Peyer's patch (tissue), 4 donors: ENCODE measurements at regions not wholly inside any gene's neighbourhood (a gene's known extent, or its start where the extent isn't known, plus 50 kb on each side); places are given as distances from the start of the nearest gene placed in this dataset.

ENCODE experiments used
- POLR2A ChIP-seq, 2 donors: fragments of 450-650 bp; IDR thresholded peaks; one replicate each; pipeline ENCODE4 v1.5.1; 2017; ENCODE audit warnings: antibody characterized with exemption in 2 of 2, mild to moderate bottlenecking in 2 of 2, moderate library complexity in 2 of 2
- TF ChIP-seq, protein P1 (sequence below), 6 experiments: fragments of 450-650 bp in 4 of 6; fragments of 200-600 bp in 2 of 6; sonication (generic) in 1 of 6; IDR thresholded peaks; one replicate each; pipeline ENCODE4 v1.5.1; 2017 to 2019; ENCODE audit warnings: antibody characterized with exemption in 6 of 6, mild to moderate bottlenecking in 3 of 6, moderate library complexity in 1 of 6

DNA sequence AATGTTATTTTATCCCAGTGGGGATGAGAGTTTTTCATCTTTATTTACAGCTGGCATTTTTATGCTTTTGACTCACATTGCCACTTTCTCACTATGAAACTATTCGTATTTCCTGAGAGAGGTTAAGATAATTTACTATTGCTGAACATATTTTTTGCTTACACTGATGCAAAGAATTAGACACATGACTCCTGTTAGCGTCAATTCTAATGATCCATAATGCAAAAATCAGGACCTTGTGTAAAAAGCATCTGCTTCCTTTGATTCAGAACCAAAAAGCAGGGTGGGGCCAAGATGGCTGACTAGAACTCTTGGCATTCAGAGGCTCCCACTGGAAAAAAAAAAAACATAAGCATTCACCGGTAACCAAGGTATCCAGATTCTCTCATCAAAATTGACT lies 464.8 kb downstream of the SEMA3D start:
- TF ChIP-seq, protein P1, sequence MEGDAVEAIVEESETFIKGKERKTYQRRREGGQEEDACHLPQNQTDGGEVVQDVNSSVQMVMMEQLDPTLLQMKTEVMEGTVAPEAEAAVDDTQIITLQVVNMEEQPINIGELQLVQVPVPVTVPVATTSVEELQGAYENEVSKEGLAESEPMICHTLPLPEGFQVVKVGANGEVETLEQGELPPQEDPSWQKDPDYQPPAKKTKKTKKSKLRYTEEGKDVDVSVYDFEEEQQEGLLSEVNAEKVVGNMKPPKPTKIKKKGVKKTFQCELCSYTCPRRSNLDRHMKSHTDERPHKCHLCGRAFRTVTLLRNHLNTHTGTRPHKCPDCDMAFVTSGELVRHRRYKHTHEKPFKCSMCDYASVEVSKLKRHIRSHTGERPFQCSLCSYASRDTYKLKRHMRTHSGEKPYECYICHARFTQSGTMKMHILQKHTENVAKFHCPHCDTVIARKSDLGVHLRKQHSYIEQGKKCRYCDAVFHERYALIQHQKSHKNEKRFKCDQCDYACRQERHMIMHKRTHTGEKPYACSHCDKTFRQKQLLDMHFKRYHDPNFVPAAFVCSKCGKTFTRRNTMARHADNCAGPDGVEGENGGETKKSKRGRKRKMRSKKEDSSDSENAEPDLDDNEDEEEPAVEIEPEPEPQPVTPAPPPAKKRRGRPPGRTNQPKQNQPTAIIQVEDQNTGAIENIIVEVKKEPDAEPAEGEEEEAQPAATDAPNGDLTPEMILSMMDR (IDR thresholded peaks at IDR 0.05) = no peak
- TF ChIP-seq POLR2A (IDR thresholded peaks at IDR 0.05) = no peak
